Endothelial cell (in vitro differentiated cells): ENCODE measurements at regions not wholly inside any gene's neighbourhood (a gene's known extent, or its start where the extent isn't known, plus 50 kb on each side); places are given as distances from the start of the nearest gene placed in this dataset.

Experiments used
- DNase-seq: peaks from one replicate; pipeline ENCODE4 v3.0.0; 2021; ENCODE audit warnings: low spot score
- H3K27ac Mint-ChIP-seq: one replicate; pipeline ENCODE4 v1.8.0; 2021; ENCODE audit warnings: mixed read lengths, inconsistent platforms; ENCODE audit not compliant: unreplicated experiment
- H3K27me3 Mint-ChIP-seq: one replicate; pipeline ENCODE4 v1.8.0; 2021; ENCODE audit warnings: mild to moderate bottlenecking, moderate library complexity, mixed read lengths, inconsistent platforms; ENCODE audit not compliant: unreplicated experiment
- H3K36me3 Mint-ChIP-seq: one replicate; pipeline ENCODE4 v1.8.0; 2021; ENCODE audit warnings: mild to moderate bottlenecking, low read depth, mixed read lengths, inconsistent platforms; ENCODE audit not compliant: unreplicated experiment
- H3K4me1 Mint-ChIP-seq: one replicate; pipeline ENCODE4 v1.8.0; 2021; ENCODE audit warnings: mild to moderate bottlenecking, mixed read lengths, inconsistent platforms; ENCODE audit not compliant: unreplicated experiment
- H3K4me3 Mint-ChIP-seq: one replicate; pipeline ENCODE4 v1.8.0; 2021; ENCODE audit warnings: mild to moderate bottlenecking, mixed read lengths, inconsistent platforms; ENCODE audit not compliant: unreplicated experiment
- H3K9me3 Mint-ChIP-seq: one replicate; pipeline ENCODE4 v1.8.0; 2021; ENCODE audit warnings: mixed read lengths, inconsistent platforms; ENCODE audit not compliant: unreplicated experiment
- TF ChIP-seq, protein P1 (sequence below): fragments of 200-600 bp; sonication (generic); IDR thresholded peaks from one replicate; pipeline ENCODE4 v1.5.0; 2021; ENCODE audit warnings: antibody characterized with exemption; ENCODE audit not compliant: unreplicated experiment

DNA sequence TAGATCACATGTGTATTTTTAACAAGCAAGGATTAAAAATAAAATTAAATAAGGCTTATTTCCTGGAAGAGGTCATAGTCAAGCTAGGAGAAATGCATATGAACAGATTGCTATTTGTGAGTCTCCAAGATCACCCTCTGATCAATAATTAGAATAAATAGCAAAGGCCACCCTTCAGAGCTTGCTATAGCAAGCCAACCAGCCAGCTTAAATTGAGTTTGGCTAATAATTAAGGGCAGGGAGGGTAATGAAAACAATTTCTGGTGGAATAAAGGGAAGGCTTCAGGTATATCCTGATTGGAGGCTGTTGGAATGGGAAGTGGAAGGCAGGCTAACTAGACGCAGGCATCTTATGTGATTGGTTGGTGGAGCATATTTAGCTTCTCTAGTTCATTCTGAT lies 403.5 kb downstream of the ARL4A start:
- Mint-ChIP-seq H3K27me3 (peaks cover 1% of the 10 kb centered on the region), H3K9me3 (peaks cover 3% of the 10 kb centered on the region), H3K4me3 (no peak overlapping the region), H3K36me3 (no peaks in the 10 kb centered on the region), H3K4me1 (peaks cover 33% of the 10 kb centered on the region), H3K27ac (no peak overlapping the region)
- no peak for DNase-seq
- TF ChIP-seq, protein P1, sequence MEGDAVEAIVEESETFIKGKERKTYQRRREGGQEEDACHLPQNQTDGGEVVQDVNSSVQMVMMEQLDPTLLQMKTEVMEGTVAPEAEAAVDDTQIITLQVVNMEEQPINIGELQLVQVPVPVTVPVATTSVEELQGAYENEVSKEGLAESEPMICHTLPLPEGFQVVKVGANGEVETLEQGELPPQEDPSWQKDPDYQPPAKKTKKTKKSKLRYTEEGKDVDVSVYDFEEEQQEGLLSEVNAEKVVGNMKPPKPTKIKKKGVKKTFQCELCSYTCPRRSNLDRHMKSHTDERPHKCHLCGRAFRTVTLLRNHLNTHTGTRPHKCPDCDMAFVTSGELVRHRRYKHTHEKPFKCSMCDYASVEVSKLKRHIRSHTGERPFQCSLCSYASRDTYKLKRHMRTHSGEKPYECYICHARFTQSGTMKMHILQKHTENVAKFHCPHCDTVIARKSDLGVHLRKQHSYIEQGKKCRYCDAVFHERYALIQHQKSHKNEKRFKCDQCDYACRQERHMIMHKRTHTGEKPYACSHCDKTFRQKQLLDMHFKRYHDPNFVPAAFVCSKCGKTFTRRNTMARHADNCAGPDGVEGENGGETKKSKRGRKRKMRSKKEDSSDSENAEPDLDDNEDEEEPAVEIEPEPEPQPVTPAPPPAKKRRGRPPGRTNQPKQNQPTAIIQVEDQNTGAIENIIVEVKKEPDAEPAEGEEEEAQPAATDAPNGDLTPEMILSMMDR: no peak

DNA sequence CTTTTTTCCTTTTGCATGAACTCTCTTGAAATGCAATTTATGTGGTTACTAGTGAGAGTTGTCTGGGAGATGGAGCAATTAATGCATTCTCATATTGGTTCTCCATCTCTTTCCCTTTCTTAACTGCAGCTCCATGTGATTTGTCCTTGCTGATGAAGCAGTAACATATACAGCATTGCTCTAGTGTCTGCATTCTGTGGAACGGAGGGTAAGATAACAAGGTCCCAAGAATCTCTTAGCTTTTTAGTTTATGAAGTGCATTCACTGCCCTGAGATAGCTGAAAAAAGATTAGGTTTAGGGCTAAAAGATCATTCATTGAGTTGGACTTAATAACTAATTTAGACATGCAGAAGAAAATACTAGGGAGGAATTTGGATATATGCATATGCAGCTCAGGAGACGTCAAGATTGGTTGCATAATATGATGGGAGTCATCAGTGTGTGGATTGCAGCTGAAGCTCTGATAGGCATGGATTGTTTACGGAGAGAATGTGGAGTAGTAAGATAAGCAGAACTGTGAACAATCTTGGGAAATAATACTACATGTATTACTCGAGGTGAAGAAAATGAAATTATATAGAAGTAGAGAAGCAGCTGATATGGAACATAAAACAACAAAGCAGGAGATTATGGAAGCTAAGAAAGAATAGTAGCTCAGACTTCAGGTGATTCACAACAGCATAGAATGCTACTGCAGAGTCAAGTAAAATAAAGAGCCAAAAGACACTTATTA lies 404.7 kb downstream of the ARL4A start:
- H3K9me3 Mint-ChIP-seq: peaks cover 3% of the 10 kb centered on the region

DNA sequence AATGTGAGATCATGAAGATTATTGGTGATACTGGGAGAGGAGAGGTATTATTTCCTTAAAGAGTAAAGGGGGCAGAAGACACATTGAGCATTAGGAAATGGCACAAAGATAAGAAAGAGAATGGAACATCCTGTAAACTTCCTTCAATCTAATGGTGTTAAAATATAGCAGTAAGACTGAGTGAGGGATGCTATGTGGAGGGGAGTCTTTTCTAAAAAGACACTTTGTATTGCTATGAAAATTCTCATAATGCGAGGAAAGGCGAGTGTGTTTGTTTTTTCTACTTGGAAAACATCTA lies 405.2 kb downstream of the ARL4A start:
- Mint-ChIP-seq H3K27ac (peak overlapping the region; percentile 84), H3K36me3 (no peaks in the 10 kb centered on the region), H3K4me1 (peaks cover 33% of the 10 kb centered on the region), H3K9me3 (peaks cover 3% of the 10 kb centered on the region), H3K27me3 (peaks cover 1% of the 10 kb centered on the region), H3K4me3 (peak overlapping the region; percentile 49)
- DNase-seq: no peak
- TF ChIP-seq, protein P1: no peak

More for the DNA sequence above, 404.7 kb downstream of the ARL4A start:
- peaks cover 33% of the 10 kb centered on the region for H3K4me1 Mint-ChIP-seq
- H3K27ac Mint-ChIP-seq: peak overlapping the region; percentile 84
- peak overlapping the region; percentile 49 for H3K4me3 Mint-ChIP-seq
- peaks cover 1% of the 10 kb centered on the region for H3K27me3 Mint-ChIP-seq
- TF ChIP-seq, protein P1: no peak
- no peaks in the 10 kb centered on the region for H3K36me3 Mint-ChIP-seq
- DNase-seq: no peak

DNA sequence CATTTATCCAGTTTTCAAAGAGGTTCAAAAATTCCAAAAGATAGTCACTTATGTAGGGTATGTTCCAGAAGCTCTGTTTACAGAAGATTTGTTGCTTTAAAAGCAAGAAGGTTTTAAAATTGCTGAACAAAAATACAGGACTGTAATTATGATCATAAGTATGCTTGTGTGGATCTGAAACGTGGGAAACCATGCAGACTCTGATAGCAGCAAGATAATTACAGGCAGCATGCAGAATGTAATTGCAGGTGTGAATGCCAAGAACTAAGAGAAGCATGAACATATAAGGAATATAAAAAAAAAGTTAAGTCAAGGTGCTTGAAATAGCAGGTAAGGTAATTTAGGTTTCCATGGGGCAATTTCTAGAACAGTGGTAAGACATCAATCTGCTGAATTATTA lies 405.7 kb downstream of the ARL4A start:
- Mint-ChIP-seq H3K4me1 (peaks cover 33% of the 10 kb centered on the region), H3K4me3 (peak overlapping the region; percentile 49), H3K9me3 (no peaks in the 10 kb centered on the region), H3K27ac (peak overlapping the region; percentile 84), H3K36me3 (no peaks in the 10 kb centered on the region), H3K27me3 (peaks cover 1% of the 10 kb centered on the region)
- TF ChIP-seq, protein P1: no peak
- DNase-seq: no peak

DNA sequence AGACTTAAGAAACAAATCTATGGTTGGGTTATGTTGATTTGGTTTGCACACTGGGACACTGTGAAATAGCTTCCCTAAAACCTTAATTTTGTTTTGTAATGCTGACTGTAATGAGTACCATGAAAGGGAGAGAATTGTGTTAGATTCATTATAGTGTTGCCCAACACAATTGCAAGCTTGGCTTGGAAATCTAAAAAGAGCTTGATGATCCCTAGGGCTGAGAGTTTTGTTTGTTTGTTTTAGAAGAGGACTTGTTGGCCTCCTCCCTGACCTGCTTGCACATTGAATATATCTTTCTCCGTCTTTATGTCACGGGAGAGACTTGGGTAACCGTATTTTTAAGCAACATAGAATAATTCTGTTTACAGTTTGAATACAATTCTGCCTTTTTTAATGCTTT lies 410.1 kb downstream of the ARL4A start:
- Mint-ChIP-seq H3K27me3 (no peaks in the 10 kb centered on the region), H3K9me3 (no peaks in the 10 kb centered on the region)

More for the DNA sequence above, 410.1 kb downstream of the ARL4A start:
- Mint-ChIP-seq H3K4me1 (peaks cover 19% of the 10 kb centered on the region), H3K27ac (no peak overlapping the region), H3K4me3 (no peak overlapping the region), H3K36me3 (no peaks in the 10 kb centered on the region)
- no peak for DNase-seq
- TF ChIP-seq, protein P1: no peak
